ENCODE measurements at regions not wholly inside any gene's neighbourhood (a gene's known extent, or its start where the extent isn't known, plus 50 kb on each side); places are given as distances from the start of the nearest gene placed in this dataset.
A peak's percentile ranks its signal among the peaks of the same experiment; 100 is the strongest.

GRCh38 chr11:19329970-19330369 is 89.2 kb upstream of the E2F8 start:
- H3K4ac ChIP-seq (ENCODE audit: low read length), result no peak overlapping the region
- H3K9me3 ChIP-seq (replicated peaks in 1 of 2; ENCODE audit: control insufficient read depth in 2 of 2, insufficient read depth in 1 of 2, low read depth in 1 of 2, low read length in 2 of 2), result peaks cover 0 to under 1% of the 10 kb centered on the region in 2 donors
- no peak overlapping the region for H3K23ac ChIP-seq (ENCODE audit: low read depth, low read length, poor library complexity)
- H2AK5ac ChIP-seq (ENCODE audit: low read depth, low read length), result no peak overlapping the region
- no peak overlapping the region for H4K91ac ChIP-seq (ENCODE audit: low read depth, low read length, poor library complexity)
- no peak overlapping the region for H3K9ac ChIP-seq (ENCODE audit: low read depth, low read length, poor library complexity)
- no peak overlapping the region for H4K8ac ChIP-seq (ENCODE audit: low read depth, low read length)
- no peak overlapping the region for H3K4me2 ChIP-seq (ENCODE audit: insufficient read depth, low read length, poor library complexity, severe bottlenecking)
- H3K27ac ChIP-seq (replicated peaks; ENCODE audit: low read length), result no peak overlapping the region
- H3K18ac ChIP-seq (ENCODE audit: low read length), result no peak overlapping the region
- peaks cover 0 to 39% (median 2%) of the 10 kb centered on the region in 3 experiments for H3K27me3 ChIP-seq (ENCODE audit: control insufficient read depth in 3 of 3, insufficient read depth in 3 of 3, low read depth in 1 of 3, low read length in 3 of 3)
- WGBS, 2 donors (ENCODE audit: extremely low coverage in 2 of 2, insufficient read length in 2 of 2, insufficient replicate concordance in 1 of 2), result no CpG with 5 or more reads among the region's 1 CpG
- H3K14ac ChIP-seq (ENCODE audit: low read length), result no peak overlapping the region
- no peak overlapping the region for H2BK12ac ChIP-seq (ENCODE audit: low read length)
- H2BK5ac ChIP-seq (ENCODE audit: low read length), result no peak overlapping the region
- no peaks in the 10 kb centered on the region for H3K36me3 ChIP-seq (replicated peaks in 1 of 2; ENCODE audit: control insufficient read depth in 2 of 2, insufficient read depth in 2 of 2, low read length in 2 of 2)
- no peak overlapping the region for H3K4me3 ChIP-seq (ENCODE audit: low read length in 2 of 2)
- H2BK15ac ChIP-seq (ENCODE audit: low read length), result no peak overlapping the region
- peaks cover 3 to 10% of the 10 kb centered on the region in 2 donors for H3K4me1 ChIP-seq (ENCODE audit: control insufficient read depth in 2 of 2, insufficient read depth in 1 of 2, low read depth in 1 of 2, low read length in 2 of 2)
- H3K79me1 ChIP-seq (ENCODE audit: low read depth, low read length), result no peaks in the 10 kb centered on the region
- no peak overlapping the region for H2BK120ac ChIP-seq (ENCODE audit: low read depth, low read length)
- no peak overlapping the region for H2AFZ ChIP-seq (ENCODE audit: low read length)
- no peak for DNase-seq (ENCODE audit: low spot score)

GRCh38 chr11:19328586-19329311 is 88.0 kb upstream of the E2F8 start:
- Histone ChIP-seq H3K18ac (ENCODE audit: low read length) (peak overlapping the region; percentile 9), H3K79me1 (ENCODE audit: low read depth, low read length) (no peaks in the 10 kb centered on the region), H2BK15ac (ENCODE audit: low read length) (no peak overlapping the region), H3K14ac (ENCODE audit: low read length) (no peak overlapping the region), H4K8ac (ENCODE audit: low read depth, low read length) (no peak overlapping the region), H3K36me3 (replicated peaks in 1 of 2; ENCODE audit: control insufficient read depth in 2 of 2, insufficient read depth in 2 of 2, low read length in 2 of 2) (no peaks in the 10 kb centered on the region), H3K4me3 (ENCODE audit: low read length in 2 of 2) (no peak overlapping the region), H2BK12ac (ENCODE audit: low read length) (no peak overlapping the region), H2BK120ac (ENCODE audit: low read depth, low read length) (no peak overlapping the region), H3K4me2 (ENCODE audit: insufficient read depth, low read length, poor library complexity, severe bottlenecking) (no peak overlapping the region), H3K4ac (ENCODE audit: low read length) (no peak overlapping the region), H2AFZ (ENCODE audit: low read length) (no peak overlapping the region), H3K9ac (ENCODE audit: low read depth, low read length, poor library complexity) (no peak overlapping the region), H3K23ac (ENCODE audit: low read depth, low read length, poor library complexity) (no peak overlapping the region), H3K4me1 (ENCODE audit: control insufficient read depth in 2 of 2, insufficient read depth in 1 of 2, low read depth in 1 of 2, low read length in 2 of 2) (peaks cover 3 to 10% of the 10 kb centered on the region in 2 donors), H3K9me3 (replicated peaks in 1 of 2; ENCODE audit: control insufficient read depth in 2 of 2, insufficient read depth in 1 of 2, low read depth in 1 of 2, low read length in 2 of 2) (peaks cover 0 to 7% of the 10 kb centered on the region in 2 donors), H3K27me3 (ENCODE audit: control insufficient read depth in 3 of 3, insufficient read depth in 3 of 3, low read depth in 1 of 3, low read length in 3 of 3) (peaks cover 0 to 32% (median 2%) of the 10 kb centered on the region in 3 experiments), H2AK5ac (ENCODE audit: low read depth, low read length) (no peak overlapping the region), H4K91ac (ENCODE audit: low read depth, low read length, poor library complexity) (no peak overlapping the region), H2BK5ac (ENCODE audit: low read length) (no peak overlapping the region), H3K27ac (replicated peaks; ENCODE audit: low read length) (no peak overlapping the region)
- no CpG with 5 or more reads among the region's 8 CpGs for WGBS, 2 donors (ENCODE audit: extremely low coverage in 2 of 2, insufficient read length in 2 of 2, insufficient replicate concordance in 1 of 2)
- DNase-seq (ENCODE audit: low spot score), result no peak

- peaks cover 3 to 10% of the 10 kb centered on the region in 2 donors for H3K4me1 ChIP-seq (ENCODE audit: control insufficient read depth in 2 of 2, insufficient read depth in 1 of 2, low read depth in 1 of 2, low read length in 2 of 2)
- no peaks in the 10 kb centered on the region for H3K79me1 ChIP-seq (ENCODE audit: low read depth, low read length)
- H3K14ac ChIP-seq (ENCODE audit: low read length), result no peak overlapping the region
- no peaks in the 10 kb centered on the region for H3K36me3 ChIP-seq (replicated peaks in 1 of 2; ENCODE audit: control insufficient read depth in 2 of 2, insufficient read depth in 2 of 2, low read length in 2 of 2)
- no peak overlapping the region for H3K18ac ChIP-seq (ENCODE audit: low read length)
- no peak overlapping the region for H3K4me3 ChIP-seq (ENCODE audit: low read length in 2 of 2)
- H3K9me3 ChIP-seq (replicated peaks in 1 of 2; ENCODE audit: control insufficient read depth in 2 of 2, insufficient read depth in 1 of 2, low read depth in 1 of 2, low read length in 2 of 2), result peaks cover 0 to 7% of the 10 kb centered on the region in 2 donors
- no peak for DNase-seq (ENCODE audit: low spot score)
- H3K23ac ChIP-seq (ENCODE audit: low read depth, low read length, poor library complexity), result no peak overlapping the region
- H2BK15ac ChIP-seq (ENCODE audit: low read length), result no peak overlapping the region
- H3K4ac ChIP-seq (ENCODE audit: low read length), result no peak overlapping the region
- H3K27me3 ChIP-seq (ENCODE audit: control insufficient read depth in 3 of 3, insufficient read depth in 3 of 3, low read depth in 1 of 3, low read length in 3 of 3), result peaks cover 0 to 29% (median 2%) of the 10 kb centered on the region in 3 experiments
- H2BK12ac ChIP-seq (ENCODE audit: low read length), result no peak overlapping the region
- H4K91ac ChIP-seq (ENCODE audit: low read depth, low read length, poor library complexity), result no peak overlapping the region
- H2BK120ac ChIP-seq (ENCODE audit: low read depth, low read length), result no peak overlapping the region
- H3K9ac ChIP-seq (ENCODE audit: low read depth, low read length, poor library complexity), result no peak overlapping the region
- no peak overlapping the region for H2AFZ ChIP-seq (ENCODE audit: low read length)
- no peak overlapping the region for H4K8ac ChIP-seq (ENCODE audit: low read depth, low read length)
- no peak overlapping the region for H3K27ac ChIP-seq (replicated peaks; ENCODE audit: low read length)
- H2AK5ac ChIP-seq (ENCODE audit: low read depth, low read length), result no peak overlapping the region
- no peak overlapping the region for H2BK5ac ChIP-seq (ENCODE audit: low read length)
- no peak overlapping the region for H3K4me2 ChIP-seq (ENCODE audit: insufficient read depth, low read length, poor library complexity, severe bottlenecking)
- no CpG with 5 or more reads among the region's 3 CpGs for WGBS, 2 donors (ENCODE audit: extremely low coverage in 2 of 2, insufficient read length in 2 of 2, insufficient replicate concordance in 1 of 2)
Observed at GRCh38 chr11:19327280-19327679, 86.5 kb upstream of the E2F8 start.

- no peak overlapping the region for H3K9ac ChIP-seq (ENCODE audit: low read depth, low read length, poor library complexity)
- H2AK5ac ChIP-seq (ENCODE audit: low read depth, low read length), result no peak overlapping the region
- no peak overlapping the region for H3K14ac ChIP-seq (ENCODE audit: low read length)
- no peak overlapping the region for H3K4ac ChIP-seq (ENCODE audit: low read length)
- no peak overlapping the region for H3K4me2 ChIP-seq (ENCODE audit: insufficient read depth, low read length, poor library complexity, severe bottlenecking)
- H3K27me3 ChIP-seq (ENCODE audit: control insufficient read depth in 3 of 3, insufficient read depth in 3 of 3, low read depth in 1 of 3, low read length in 3 of 3), result peaks cover 0 to 34% (median 2%) of the 10 kb centered on the region in 3 experiments
- no peak overlapping the region for H2BK12ac ChIP-seq (ENCODE audit: low read length)
- no peak overlapping the region for H2BK15ac ChIP-seq (ENCODE audit: low read length)
- no peaks in the 10 kb centered on the region for H3K36me3 ChIP-seq (replicated peaks in 1 of 2; ENCODE audit: control insufficient read depth in 2 of 2, insufficient read depth in 2 of 2, low read length in 2 of 2)
- no peak overlapping the region for H2BK120ac ChIP-seq (ENCODE audit: low read depth, low read length)
- H3K18ac ChIP-seq (ENCODE audit: low read length), result no peak overlapping the region
- WGBS, 2 donors (ENCODE audit: extremely low coverage in 2 of 2, insufficient read length in 2 of 2, insufficient replicate concordance in 1 of 2), result no CpG with 5 or more reads among the region's 1 CpG
- H3K4me1 ChIP-seq (ENCODE audit: control insufficient read depth in 2 of 2, insufficient read depth in 1 of 2, low read depth in 1 of 2, low read length in 2 of 2), result peaks cover 3 to 10% of the 10 kb centered on the region in 2 donors
- H3K27ac ChIP-seq (replicated peaks; ENCODE audit: low read length), result no peak overlapping the region
- DNase-seq (ENCODE audit: low spot score), result no peak
- no peak overlapping the region for H3K23ac ChIP-seq (ENCODE audit: low read depth, low read length, poor library complexity)
- no peak overlapping the region for H2BK5ac ChIP-seq (ENCODE audit: low read length)
- no peak overlapping the region for H2AFZ ChIP-seq (ENCODE audit: low read length)
- no peaks in the 10 kb centered on the region for H3K79me1 ChIP-seq (ENCODE audit: low read depth, low read length)
- no peak overlapping the region for H4K8ac ChIP-seq (ENCODE audit: low read depth, low read length)
- H3K9me3 ChIP-seq (replicated peaks in 1 of 2; ENCODE audit: control insufficient read depth in 2 of 2, insufficient read depth in 1 of 2, low read depth in 1 of 2, low read length in 2 of 2), result peaks cover 0 to 7% of the 10 kb centered on the region in 2 donors
- H4K91ac ChIP-seq (ENCODE audit: low read depth, low read length, poor library complexity), result no peak overlapping the region
- no peak overlapping the region for H3K4me3 ChIP-seq (ENCODE audit: low read length in 2 of 2)
Observed at GRCh38 chr11:19326499-19326898, 85.8 kb upstream of the E2F8 start.

Data from neuronal stem cell (in vitro differentiated cells).